ENCODE measurements at regions not wholly inside any gene's neighbourhood (a gene's known extent, or its start where the extent isn't known, plus 50 kb on each side); places are given as distances from the start of the nearest gene placed in this dataset.

- intact Hi-C loops (cut with DNase I, micrococcal nuclease): no loop called here
- no peak for DNase-seq
- no peak for TF ChIP-seq CTCF (IDR thresholded peaks at IDR 0.05)
- ATAC-seq (ENCODE audit: poor library complexity): no peak
- Mint-ChIP-seq H3K4me3 (no peak overlapping the region), H3K9me3 (no peaks in the 10 kb centered on the region), H3K27ac (no peak overlapping the region), H3K27me3 (peaks cover 14% of the 10 kb centered on the region), H3K4me1 (ENCODE audit: low read depth) (no peaks in the 10 kb centered on the region), H3K36me3 (ENCODE audit: low read depth) (no peaks in the 10 kb centered on the region)
- ChIA-PET CTCF (no interaction called here), POLR2A (no interaction called here)
- H3K4me1 ChIP-seq (ENCODE audit: insufficient read depth, low read length): no peaks in the 10 kb centered on the region
- no peaks in the 10 kb centered on the region for H3K27me3 ChIP-seq (ENCODE audit: control insufficient read depth in 1 of 2, insufficient read depth in 2 of 2, low read length in 2 of 2)
- no peak overlapping the region for H3K27ac ChIP-seq (ENCODE audit: low read depth in 1 of 2, low read length in 2 of 2)
- no peak overlapping the region for H3K4me3 ChIP-seq (ENCODE audit: low read length)
- H3K9me3 ChIP-seq (ENCODE audit: control insufficient read depth in 1 of 2, insufficient read depth in 1 of 2, low read length in 2 of 2): no peaks in the 10 kb centered on the region
- no peaks in the 10 kb centered on the region for H3K36me3 ChIP-seq (ENCODE audit: insufficient read depth, low read length)
Observed at GRCh38 chr1:208420696-208421095, 176.5 kb upstream of the PLXNA2 start.

- H3K27me3 Mint-ChIP-seq: peaks cover 9% of the 10 kb centered on the region
- DNase-seq (no peak), ATAC-seq (ENCODE audit: poor library complexity) (no peak)
- no peaks in the 10 kb centered on the region for H3K4me1 ChIP-seq (ENCODE audit: insufficient read depth, low read length)
- H3K4me1 Mint-ChIP-seq (ENCODE audit: low read depth): no peaks in the 10 kb centered on the region
- H3K27ac Mint-ChIP-seq: no peak overlapping the region
- intact Hi-C loops (cut with DNase I, micrococcal nuclease): no loop called here
- H3K9me3 ChIP-seq (ENCODE audit: control insufficient read depth in 1 of 2, insufficient read depth in 1 of 2, low read length in 2 of 2): no peaks in the 10 kb centered on the region
- ChIA-PET CTCF (no interaction called here), POLR2A (no interaction called here)
- H3K36me3 Mint-ChIP-seq (ENCODE audit: low read depth): no peaks in the 10 kb centered on the region
- H3K27me3 ChIP-seq (ENCODE audit: control insufficient read depth in 1 of 2, insufficient read depth in 2 of 2, low read length in 2 of 2): no peaks in the 10 kb centered on the region
- H3K27ac ChIP-seq (ENCODE audit: low read depth in 1 of 2, low read length in 2 of 2): no peak overlapping the region
- no peaks in the 10 kb centered on the region for H3K9me3 Mint-ChIP-seq
- no peak overlapping the region for H3K4me3 ChIP-seq (ENCODE audit: low read length)
- H3K4me3 Mint-ChIP-seq: no peak overlapping the region
- H3K36me3 ChIP-seq (ENCODE audit: insufficient read depth, low read length): no peaks in the 10 kb centered on the region
- TF ChIP-seq CTCF (IDR thresholded peaks at IDR 0.05): no peak
Observed at GRCh38 chr1:208421486-208421885, 177.3 kb upstream of the PLXNA2 start.

GRCh38 chr1:208423526-208423925, 179.3 kb upstream of the PLXNA2 start:
- intact Hi-C loops (cut with DNase I, micrococcal nuclease): no loop called here
- no peak for TF ChIP-seq CTCF (IDR thresholded peaks at IDR 0.05)

More at GRCh38 chr1:208423526-208423925, 179.3 kb upstream of the PLXNA2 start:
- Histone ChIP-seq H3K27ac (ENCODE audit: low read depth in 1 of 2, low read length in 2 of 2) (no peak overlapping the region), H3K36me3 (ENCODE audit: insufficient read depth, low read length) (no peaks in the 10 kb centered on the region), H3K4me3 (ENCODE audit: low read length) (no peak overlapping the region), H3K4me1 (ENCODE audit: insufficient read depth, low read length) (no peaks in the 10 kb centered on the region), H3K27me3 (ENCODE audit: control insufficient read depth in 1 of 2, insufficient read depth in 2 of 2, low read length in 2 of 2) (no peaks in the 10 kb centered on the region), H3K9me3 (ENCODE audit: control insufficient read depth in 1 of 2, insufficient read depth in 1 of 2, low read length in 2 of 2) (no peaks in the 10 kb centered on the region)
- no peak for DNase-seq
- Mint-ChIP-seq H3K27me3 (peaks cover 4% of the 10 kb centered on the region), H3K4me3 (no peak overlapping the region), H3K36me3 (ENCODE audit: low read depth) (no peaks in the 10 kb centered on the region), H3K27ac (no peak overlapping the region), H3K9me3 (no peaks in the 10 kb centered on the region), H3K4me1 (ENCODE audit: low read depth) (no peaks in the 10 kb centered on the region)
- POLR2A ChIA-PET: no interaction called here
- no peak for ATAC-seq (ENCODE audit: poor library complexity)
- CTCF ChIA-PET: no interaction called here
